ENCODE measurements at regions not wholly inside any gene's neighbourhood (a gene's known extent, or its start where the extent isn't known, plus 50 kb on each side); places are given as distances from the start of the nearest gene placed in this dataset.

- FAIRE-seq, result no peak
- no peak for TF ChIP-seq KDM5A (IDR thresholded peaks at IDR 0.05; ENCODE audit: low read length)
- no peak for TF ChIP-seq TAF7 (optimal IDR thresholded peaks at IDR 0.05; ENCODE audit: borderline replicate concordance, low read depth, low read length)
- TF ChIP-seq JUND (IDR thresholded peaks at IDR 0.05; ENCODE audit: low read length), result no peak
- no peak for TF ChIP-seq EP300 (IDR thresholded peaks at IDR 0.05; ENCODE audit: borderline replicate concordance in 1 of 2, low read depth in 2 of 2, low read length in 2 of 2)
These were observed 965.1 kb upstream of the TMEM132C start for GRCh38 chr12:127301876-127302275.

More at GRCh38 chr12:127301876-127302275, 965.1 kb upstream of the TMEM132C start:
- H2BK20ac ChIP-seq (ENCODE audit: low read length), result no peak overlapping the region
- no peak overlapping the region for H4K8ac ChIP-seq (ENCODE audit: extremely low read depth, insufficient read depth, low read length)
- H3K9me3 ChIP-seq (ENCODE audit: insufficient read depth in 2 of 2, low read depth in 1 of 2, low read length in 1 of 2), result 0 out of 4 replicates have a peak, but pooled peaks cover 0 to 3% of the 10 kb centered on the region in 2 experiments
- H2BK120ac ChIP-seq (replicated peaks; ENCODE audit: low read depth, low read length), result no peak overlapping the region
- H3K9ac ChIP-seq (replicated peaks in 1 of 4; ENCODE audit: extremely low read depth in 1 of 4, low read depth in 3 of 4, low read length in 3 of 4), result no peak overlapping the region
- no peak overlapping the region for H3K23ac ChIP-seq (ENCODE audit: insufficient read length)
- no peaks in the 10 kb centered on the region for H3K79me2 ChIP-seq (ENCODE audit: control insufficient read depth in 1 of 2, insufficient read depth in 2 of 2, low read length in 2 of 2)
- no peak overlapping the region for H3K56ac ChIP-seq (replicated peaks; ENCODE audit: insufficient read length, low read depth, low read length)
- WGBS, 2 experiments (ENCODE audit: extremely low coverage in 1 of 2, insufficient coverage in 1 of 2, insufficient read length in 1 of 2, insufficient replicate concordance in 2 of 2, low coverage in 1 of 2, low lambda C conversion rate in 2 of 2, missing lambda C conversion rate in 1 of 2), result 94% methylated on average over 1 of the region's 1 CpG; no CpG with 5 or more reads in 1 of the 2 experiments
- ChIA-PET POLR2A (ENCODE audit: partially characterized antibody) (no interaction called here), CTCF (ENCODE audit: partially characterized antibody) (interaction anchor here (1.0 to 4.3 kb wide), 7 partner anchors 9 to 388 kb away, joined by 3 to 19 read pairs (median 6); no protein-coding TSS in a partner anchor)
- H3K23me2 ChIP-seq (ENCODE audit: low read depth, low read length), result no peaks in the 10 kb centered on the region
- H3K4ac ChIP-seq (replicated peaks; ENCODE audit: insufficient read length, low read depth, low read length), result no peak overlapping the region
- no peak overlapping the region for H4K91ac ChIP-seq (replicated peaks; ENCODE audit: insufficient read length, low read length)
- no peak overlapping the region for H3K27ac ChIP-seq (ENCODE audit: low read depth, low read length)
- H2BK15ac ChIP-seq (ENCODE audit: low read length), result no peak overlapping the region
- H2BK12ac ChIP-seq (ENCODE audit: low read depth, low read length), result no peak overlapping the region
- no peak overlapping the region for H4K5ac ChIP-seq (ENCODE audit: insufficient read length, low read depth, low read length)
- no peak overlapping the region for H2AK5ac ChIP-seq (ENCODE audit: low read depth, low read length)
- no peaks in the 10 kb centered on the region for H3K36me3 ChIP-seq (ENCODE audit: control insufficient read depth in 2 of 4, insufficient read depth in 4 of 4, low read length in 3 of 4)
- H2BK5ac ChIP-seq (ENCODE audit: low read depth, low read length), result no peak overlapping the region
- H3K4me2 ChIP-seq (ENCODE audit: insufficient read depth in 1 of 2, low read depth in 2 of 2, low read length in 2 of 2), result no peak overlapping the region
- no peaks in the 10 kb centered on the region for H3K27me3 ChIP-seq (replicated peaks in 1 of 4; ENCODE audit: control insufficient read depth in 3 of 4, extremely low read depth in 1 of 4, insufficient read depth in 3 of 4, low read length in 3 of 4)
- H3K4me1 ChIP-seq (replicated peaks in 1 of 4; ENCODE audit: control insufficient read depth in 3 of 4, insufficient read depth in 4 of 4, low read length in 3 of 4), result no peaks in the 10 kb centered on the region
- no peaks in the 10 kb centered on the region for H4K20me1 ChIP-seq (replicated peaks in 1 of 2; ENCODE audit: control insufficient read depth in 1 of 2, insufficient read depth in 2 of 2, low read length in 2 of 2)
- no peaks in the 10 kb centered on the region for H3K79me1 ChIP-seq (ENCODE audit: low read depth, low read length)
- H3K18ac ChIP-seq (ENCODE audit: extremely low read depth, low read length), result no peak overlapping the region
- no peak overlapping the region for H3K14ac ChIP-seq (ENCODE audit: insufficient read length)
- no peak overlapping the region for H3K4me3 ChIP-seq (ENCODE audit: extremely low read depth in 1 of 4, insufficient read depth in 2 of 4, low read depth in 3 of 4, low read length in 4 of 4)
- no peak overlapping the region for H2AFZ ChIP-seq (ENCODE audit: low read length)
- DNase-seq (ENCODE audit: low read depth in 1 of 2, low spot score in 2 of 2), result no peak
